Pancreas (tissue), 10 donors: ENCODE measurements at regions not wholly inside any gene's neighbourhood (a gene's known extent, or its start where the extent isn't known, plus 50 kb on each side); places are given as distances from the start of the nearest gene placed in this dataset.

Experiments used
- ATAC-seq, 4 donors: fragments of 200-7000 bp; cut with Tn5 transposase; one replicate each; pipeline versions ENCODE4 v1.8.0 to v1.9.1; 2020; ENCODE audit warnings: mild to moderate bottlenecking in 4 of 4, moderate library complexity in 4 of 4
- DNase-seq, 6 donors: peaks; one replicate each; pipeline ENCODE4 v3.0.0-alpha.2; 2020
- FAIRE-seq: peaks from 2 replicates; lab custom pipeline; 2012; peaks lifted over from hg19 to GRCh38; lab: Jason Lieb, UNC
- H3K27ac ChIP-seq, 4 donors: fragments of 200-600 bp; sonication (generic); 1 replicate in 3 of 4; 2 replicates in 1 of 4; pipeline versions ENCODE4 v1.5.0 to v1.8.0; 2020
- H3K27me3 ChIP-seq, 4 donors: fragments of 200-600 bp; one replicate each; pipeline ENCODE4 v1.8.0; 2021
- H3K36me3 ChIP-seq, 3 donors: fragments of 200-600 bp; sonication (generic) in 1 of 3; one replicate each; pipeline versions ENCODE4 v1.5.0 to v1.8.0; 2020 to 2021
- H3K4me1 ChIP-seq, 3 donors: fragments of 200-600 bp; one replicate each; pipeline ENCODE4 v1.8.0; 2021
- H3K4me3 ChIP-seq, 4 donors: fragments of 200-600 bp; sonication (generic) in 2 of 4; one replicate each; pipeline versions ENCODE4 v1.5.0 to v1.8.0; 2020 to 2021
- H3K9me3 ChIP-seq, 4 donors: fragments of 200-600 bp; one replicate each; pipeline ENCODE4 v1.8.0; 2021
- WGBS, 2 donors: extraction: QIAGEN DNeasy Blood & Tissue Kit; methylation state at CpG; one replicate each; pipeline ENCODE4 v1.1.7; 2013; 5-methylcytosine and 5-hydroxymethylcytosine counted together
- intact Hi-C, 3 donors: fragments of 100-400 bp; cut with DNase I; formaldehyde crosslinking; loops; one replicate each; pipeline versions ENCODE4 v1.11.1 to v1.14.2; 2022
- TF ChIP-seq, protein P1 (sequence below), 4 donors: fragments of 200-600 bp; sonication (generic) in 3 of 4; IDR thresholded peaks; one replicate each; pipeline versions ENCODE4 v1.5.0 to v1.8.0; 2021; ENCODE audit warnings: antibody characterized with exemption in 4 of 4
- donor health status: healthy with polysubstance abuse.
- donor health status: DM: no; HTN: no; CAD: no; lungs with moderate emphysema.
- donor health status: DM: no; HTN: no; CAD: no.
- donor health status: control.
- donor health status: control.
- donor health status: Bipolar disorder and iron deficiency.
- donor health status: DM: yes; HTN: yes; CAD: no.
- donor health status: DM: no; HTN: no; CAD: no.
- donor health status: DM: no; HTN: no; CAD: no.
- donor health status: DM: yes; HTN: yes; CAD: no.

DNA sequence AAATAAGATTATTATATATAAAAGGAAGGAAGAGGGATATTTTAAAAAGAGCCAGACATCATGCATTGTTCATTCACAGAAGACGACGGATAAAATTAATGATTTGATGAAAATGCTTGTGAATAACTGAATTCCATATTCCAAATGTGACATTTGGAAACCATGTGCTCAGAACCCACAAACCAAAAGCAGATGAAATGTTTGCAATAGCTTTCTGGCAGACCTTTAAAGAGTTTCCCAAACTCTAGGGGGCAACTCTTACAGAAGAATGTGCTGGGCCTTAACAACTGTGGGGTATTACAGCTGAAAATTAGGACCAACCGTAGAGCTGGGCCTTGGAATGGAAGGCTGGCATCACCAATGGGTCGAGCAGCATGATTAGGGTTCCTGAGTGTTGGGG lies 471.0 kb downstream of the EFNA5 start:
- DNase-seq (no peak), FAIRE-seq (no peak), ATAC-seq (no peak)
- TF ChIP-seq, protein P1, sequence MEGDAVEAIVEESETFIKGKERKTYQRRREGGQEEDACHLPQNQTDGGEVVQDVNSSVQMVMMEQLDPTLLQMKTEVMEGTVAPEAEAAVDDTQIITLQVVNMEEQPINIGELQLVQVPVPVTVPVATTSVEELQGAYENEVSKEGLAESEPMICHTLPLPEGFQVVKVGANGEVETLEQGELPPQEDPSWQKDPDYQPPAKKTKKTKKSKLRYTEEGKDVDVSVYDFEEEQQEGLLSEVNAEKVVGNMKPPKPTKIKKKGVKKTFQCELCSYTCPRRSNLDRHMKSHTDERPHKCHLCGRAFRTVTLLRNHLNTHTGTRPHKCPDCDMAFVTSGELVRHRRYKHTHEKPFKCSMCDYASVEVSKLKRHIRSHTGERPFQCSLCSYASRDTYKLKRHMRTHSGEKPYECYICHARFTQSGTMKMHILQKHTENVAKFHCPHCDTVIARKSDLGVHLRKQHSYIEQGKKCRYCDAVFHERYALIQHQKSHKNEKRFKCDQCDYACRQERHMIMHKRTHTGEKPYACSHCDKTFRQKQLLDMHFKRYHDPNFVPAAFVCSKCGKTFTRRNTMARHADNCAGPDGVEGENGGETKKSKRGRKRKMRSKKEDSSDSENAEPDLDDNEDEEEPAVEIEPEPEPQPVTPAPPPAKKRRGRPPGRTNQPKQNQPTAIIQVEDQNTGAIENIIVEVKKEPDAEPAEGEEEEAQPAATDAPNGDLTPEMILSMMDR (IDR thresholded peaks at IDR 0.05), result no peak
- Histone ChIP-seq H3K36me3 (no peaks in the 10 kb centered on the region), H3K4me1 (no peaks in the 10 kb centered on the region), H3K27me3 (no peaks in the 10 kb centered on the region), H3K4me3 (no peak overlapping the region), H3K27ac (no peak overlapping the region), H3K9me3 (no peaks in the 10 kb centered on the region)
- intact Hi-C loops, result no loop called here
- 78 to 89% methylated on average over 4 of the region's 4 CpGs for WGBS, 2 donors

GRCh38 chr5:107196500-107197059 lies 474.2 kb downstream of the EFNA5 start:
- Histone ChIP-seq H3K4me1 (no peaks in the 10 kb centered on the region), H3K36me3 (no peaks in the 10 kb centered on the region), H3K4me3 (no peak overlapping the region), H3K27me3 (no peaks in the 10 kb centered on the region), H3K27ac (no peak overlapping the region), H3K9me3 (no peaks in the 10 kb centered on the region)
- DNase-seq (no peak), ATAC-seq (no peak), FAIRE-seq (no peak)
- 68 to 77% methylated on average over 4 of the region's 4 CpGs for WGBS, 2 donors
- intact Hi-C loops, result no loop called here
- TF ChIP-seq, protein P1 (IDR thresholded peaks at IDR 0.05), result no peak

DNA sequence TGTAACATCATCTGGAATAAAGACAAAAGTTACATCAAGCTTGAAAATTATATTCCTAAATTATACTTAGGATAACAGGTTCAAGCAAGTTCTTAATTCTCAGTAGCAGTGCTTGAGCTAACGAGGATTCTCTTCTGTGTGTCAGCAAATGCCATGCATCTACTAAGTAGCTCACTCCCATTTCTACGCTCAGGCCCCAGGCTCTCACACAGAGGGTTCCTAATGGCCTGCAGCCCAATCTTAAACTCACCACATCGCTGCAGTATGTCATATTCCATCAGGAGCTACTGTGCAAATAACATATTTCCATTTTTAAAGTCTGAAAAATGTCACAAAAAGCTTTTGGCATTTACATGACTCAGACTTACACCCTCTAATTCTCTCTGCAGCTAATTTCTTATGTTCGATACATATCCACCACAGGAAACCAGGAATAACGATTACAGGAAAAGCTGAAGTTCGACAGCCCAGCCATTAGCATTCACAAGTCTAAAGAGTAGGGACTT lies 474.8 kb downstream of the EFNA5 start:
- Histone ChIP-seq H3K27me3 (no peaks in the 10 kb centered on the region), H3K36me3 (no peaks in the 10 kb centered on the region), H3K4me3 (no peak overlapping the region), H3K9me3 (no peaks in the 10 kb centered on the region), H3K4me1 (no peaks in the 10 kb centered on the region), H3K27ac (no peak overlapping the region)
- FAIRE-seq, result no peak
- TF ChIP-seq, protein P1 (IDR thresholded peaks at IDR 0.05), result no peak
- DNase-seq, result no peak
- 90 to 93% methylated on average over 6 of the region's 6 CpGs for WGBS, 2 donors
- intact Hi-C loops, result no loop called here
- ATAC-seq, result no peak

DNA sequence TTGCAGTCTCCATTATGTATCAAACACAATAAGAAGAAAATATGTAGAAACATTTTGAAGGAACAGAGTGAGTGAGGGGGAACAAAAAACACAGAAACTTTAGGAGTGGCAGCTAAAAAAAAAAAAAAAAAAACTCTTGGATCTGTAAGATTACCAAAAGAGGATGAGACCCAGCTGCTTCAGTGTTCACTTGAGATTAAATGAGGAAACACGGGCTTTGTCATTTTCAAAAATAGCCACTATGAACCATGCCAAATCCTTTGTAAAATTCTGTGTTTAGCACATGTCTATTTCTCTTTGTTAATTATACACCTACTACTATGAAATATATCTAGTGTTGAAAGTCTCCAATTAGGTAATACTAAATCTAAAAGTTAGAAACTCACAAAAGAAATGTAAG lies 485.9 kb downstream of the EFNA5 start:
- TF ChIP-seq, protein P1 (IDR thresholded peaks at IDR 0.05), result no peak
- no peak overlapping the region for H3K4me3 ChIP-seq
- ATAC-seq (no peak), FAIRE-seq (no peak), DNase-seq (no peak)
- no peaks in the 10 kb centered on the region for H3K27me3 ChIP-seq
- H3K27ac ChIP-seq, result no peak overlapping the region
- 77 to 78% methylated on average over 1 of the region's 1 CpG for WGBS, 2 donors
- H3K36me3 ChIP-seq, result no peaks in the 10 kb centered on the region
- intact Hi-C loops, result no loop called here
- H3K9me3 ChIP-seq, result no peaks in the 10 kb centered on the region
- no peaks in the 10 kb centered on the region for H3K4me1 ChIP-seq

- no peak for ATAC-seq
- no peaks in the 10 kb centered on the region for H3K36me3 ChIP-seq
- WGBS, 2 donors, result 65 to 70% methylated on average over 2 of the region's 2 CpGs
- FAIRE-seq, result no peak
- H3K9me3 ChIP-seq, result no peaks in the 10 kb centered on the region
- TF ChIP-seq, protein P1 (IDR thresholded peaks at IDR 0.05), result no peak
- intact Hi-C loops, result no loop called here
- DNase-seq, result no peak
- H3K27ac ChIP-seq, result no peak overlapping the region
- no peaks in the 10 kb centered on the region for H3K4me1 ChIP-seq
- no peak overlapping the region for H3K4me3 ChIP-seq
- H3K27me3 ChIP-seq, result no peaks in the 10 kb centered on the region
These were observed 486.7 kb downstream of the EFNA5 start for GRCh38 chr5:107184066-107184465.
